IPS-NIHi11 (cell line): ENCODE measurements at regions not wholly inside any gene's neighbourhood (a gene's known extent, or its start where the extent isn't known, plus 50 kb on each side); places are given as distances from the start of the nearest gene placed in this dataset.

Experiments used
- DNase-seq: peaks from one replicate; pipeline ENCODE4 v3.0.0; 2012; ENCODE audit warnings: mixed read lengths, low spot score

GRCh38 chr12:90257927-90258624 lies 549.4 kb upstream of the ATP2B1 start:
- DNase-seq = no peak

GRCh38 chr12:90254796-90255195 lies 546.2 kb upstream of the ATP2B1 start:
- DNase-seq = no peak

GRCh38 chr12:90253674-90254181 lies 545.1 kb upstream of the ATP2B1 start:
- DNase-seq = peak; percentile 11

GRCh38 chr12:90253136-90253535 lies 544.5 kb upstream of the ATP2B1 start:
- DNase-seq = no peak

- no peak for DNase-seq
Measured at GRCh38 chr12:90250766-90251165, 542.1 kb upstream of the ATP2B1 start.

GRCh38 chr12:90250042-90250441 lies 541.4 kb upstream of the ATP2B1 start:
- DNase-seq = no peak

GRCh38 chr12:90246688-90247087 lies 538.0 kb upstream of the ATP2B1 start:
- no peak for DNase-seq

- DNase-seq = no peak
Measured at GRCh38 chr12:90245391-90245790, 536.8 kb upstream of the ATP2B1 start.

- no peak for DNase-seq
Measured at GRCh38 chr12:90244232-90244631, 535.6 kb upstream of the ATP2B1 start.

- DNase-seq = no peak
Measured at GRCh38 chr12:90243211-90243610, 534.6 kb upstream of the ATP2B1 start.

- no peak for DNase-seq
Measured at GRCh38 chr12:90239732-90240260, 531.2 kb upstream of the ATP2B1 start.

- DNase-seq = no peak
Measured at GRCh38 chr12:90238663-90239271, 530.1 kb upstream of the ATP2B1 start.

GRCh38 chr12:90237841-90238240 lies 529.2 kb upstream of the ATP2B1 start:
- no peak for DNase-seq

- DNase-seq = no peak
Measured at GRCh38 chr12:90235642-90236041, 527.0 kb upstream of the ATP2B1 start.

GRCh38 chr12:90234472-90234871 lies 525.8 kb upstream of the ATP2B1 start:
- no peak for DNase-seq

GRCh38 chr12:90233168-90234100 lies 524.8 kb upstream of the ATP2B1 start:
- DNase-seq = no peak

GRCh38 chr12:90229407-90230170 lies 521.0 kb upstream of the ATP2B1 start:
- DNase-seq = peak; percentile 31

GRCh38 chr12:90226211-90226610 lies 517.6 kb upstream of the ATP2B1 start:
- DNase-seq = no peak

GRCh38 chr12:90216815-90217214 lies 508.2 kb upstream of the ATP2B1 start:
- no peak for DNase-seq

- DNase-seq = no peak
Measured at GRCh38 chr12:90216020-90216552, 507.4 kb upstream of the ATP2B1 start.

GRCh38 chr12:90211017-90211416 lies 502.4 kb upstream of the ATP2B1 start:
- no peak for DNase-seq
